ENCODE measurements at regions not wholly inside any gene's neighbourhood (a gene's known extent, or its start where the extent isn't known, plus 50 kb on each side); places are given as distances from the start of the nearest gene placed in this dataset.

DNA sequence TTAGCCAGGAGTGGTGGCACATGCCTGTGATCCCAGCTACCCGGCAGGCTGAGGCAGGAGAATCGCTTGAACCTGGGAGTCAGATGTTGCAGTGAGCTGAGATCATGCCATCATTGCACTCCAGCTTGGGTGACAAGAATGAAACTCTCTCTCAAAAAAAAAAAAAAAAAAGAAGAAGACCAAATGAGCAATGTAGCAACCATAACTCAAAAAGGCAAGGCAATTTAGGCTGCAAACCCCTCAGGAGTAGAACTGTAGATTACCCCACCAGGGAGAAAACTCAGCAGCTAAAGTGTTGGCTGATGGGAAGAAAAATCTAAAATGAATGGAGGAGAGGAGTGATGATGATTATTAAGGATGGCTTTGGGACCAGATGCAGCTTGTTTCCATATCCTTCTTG lies 256.7 kb upstream of the UBASH3B start:
- Histone ChIP-seq H3K27ac (no peak overlapping the region), H3K27me3 (no peaks in the 10 kb centered on the region), H3K36me3 (no peaks in the 10 kb centered on the region), H3K4me1 (no peaks in the 10 kb centered on the region), H3K4me2 (no peak overlapping the region), H4K20me1 (no peaks in the 10 kb centered on the region), H3K4me3 (no peak overlapping the region), H3K9ac (no peak overlapping the region), H3K9me3 (replicated peaks in 1 of 11) (no peaks in the 10 kb centered on the region)
- TF ChIP-seq Cebpa-rat (IDR thresholded peaks at IDR 0.05), result no peak

DNA sequence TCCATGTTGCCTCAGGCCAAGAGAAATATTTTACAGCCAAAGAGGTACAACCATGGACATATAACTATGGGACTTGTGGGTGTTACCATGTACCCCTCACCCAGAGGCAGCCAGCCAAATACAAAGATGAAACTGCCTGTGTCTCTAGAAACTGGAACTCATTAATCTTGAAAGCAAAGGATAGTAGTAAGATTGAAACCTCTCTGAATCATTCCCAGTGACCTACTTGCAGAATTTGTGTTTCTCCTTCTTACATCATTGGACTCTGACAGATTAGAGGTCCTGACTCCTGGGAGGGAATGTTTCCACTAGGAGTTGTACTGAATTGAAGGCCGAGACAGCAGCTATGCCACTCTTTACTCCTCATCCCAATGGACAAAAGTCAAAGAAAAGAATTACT lies 257.4 kb upstream of the UBASH3B start:
- no peak overlapping the region for H3K4me3 ChIP-seq
- H3K36me3 ChIP-seq, result no peaks in the 10 kb centered on the region
- H3K27me3 ChIP-seq, result no peaks in the 10 kb centered on the region
- no peak overlapping the region for H3K4me2 ChIP-seq
- no peaks in the 10 kb centered on the region for H4K20me1 ChIP-seq
- H3K27ac ChIP-seq, result no peak overlapping the region
- no peak overlapping the region for H3K9ac ChIP-seq
- H3K9me3 ChIP-seq (replicated peaks in 1 of 11), result no peaks in the 10 kb centered on the region
- no peak for TF ChIP-seq Cebpa-rat (IDR thresholded peaks at IDR 0.05)
- H3K4me1 ChIP-seq, result no peaks in the 10 kb centered on the region

DNA sequence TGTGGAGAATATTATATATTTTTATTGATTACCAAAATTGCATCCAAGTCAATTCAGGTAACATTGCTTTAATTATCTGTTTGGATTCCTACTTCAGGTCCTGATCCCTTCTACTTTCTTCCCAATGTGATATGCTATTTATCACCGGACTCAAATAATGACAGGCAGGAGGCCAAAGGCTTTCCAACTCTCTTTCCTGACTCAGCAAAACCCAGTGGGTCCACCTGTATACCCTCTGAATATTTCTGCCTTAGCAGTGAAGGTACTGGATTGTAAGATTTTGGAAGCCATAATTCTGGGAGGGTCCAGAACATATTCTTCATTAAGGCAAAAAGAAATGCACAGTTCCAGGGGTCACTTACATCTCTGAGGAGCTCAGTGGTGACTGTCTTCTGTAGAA lies 260.2 kb upstream of the UBASH3B start:
- Histone ChIP-seq H3K27ac (no peak overlapping the region), H3K9ac (no peak overlapping the region), H3K9me3 (replicated peaks in 1 of 11) (peaks cover under 1 to 7% (median 5%) of the 10 kb centered on the region in 11 experiments; a peak in 15 of 22 replicates)

DNA sequence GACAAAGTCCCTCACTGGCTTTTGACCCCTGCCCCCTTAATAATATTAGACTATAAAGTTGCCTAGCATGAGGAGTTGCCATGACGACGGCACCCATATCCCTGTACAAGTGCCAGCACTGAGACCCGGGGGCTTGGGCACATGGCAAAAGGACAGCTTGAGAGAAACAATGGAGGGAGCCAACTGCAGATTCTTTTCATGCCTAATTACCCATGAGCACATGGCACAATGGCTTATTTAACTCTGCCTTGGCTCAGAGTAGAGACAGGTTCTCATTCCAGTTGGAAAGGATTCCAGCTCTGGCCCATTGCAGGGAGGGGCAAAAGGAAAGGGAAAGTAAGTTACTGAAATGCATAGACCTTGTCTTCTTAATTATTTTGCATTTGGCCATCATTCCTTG lies 261.2 kb upstream of the UBASH3B start:
- no peak overlapping the region for H3K27ac ChIP-seq
- no peaks in the 10 kb centered on the region for H3K27me3 ChIP-seq
- H3K4me1 ChIP-seq, result no peaks in the 10 kb centered on the region
- no peak overlapping the region for H3K4me3 ChIP-seq
- no peaks in the 10 kb centered on the region for H4K20me1 ChIP-seq
- no peak overlapping the region for H3K4me2 ChIP-seq
- no peaks in the 10 kb centered on the region for H3K36me3 ChIP-seq
- no peak for TF ChIP-seq Cebpa-rat (IDR thresholded peaks at IDR 0.05)
- peaks cover 4 to 13% (median 10%) of the 10 kb centered on the region in 11 experiments; a peak in 17 of 22 replicates for H3K9me3 ChIP-seq (replicated peaks in 1 of 11)
- H3K9ac ChIP-seq, result no peak overlapping the region

More for the DNA sequence above, 260.2 kb upstream of the UBASH3B start:
- no peaks in the 10 kb centered on the region for H4K20me1 ChIP-seq
- H3K4me3 ChIP-seq, result no peak overlapping the region
- no peaks in the 10 kb centered on the region for H3K27me3 ChIP-seq
- no peaks in the 10 kb centered on the region for H3K4me1 ChIP-seq
- H3K36me3 ChIP-seq, result no peaks in the 10 kb centered on the region
- no peak for TF ChIP-seq Cebpa-rat (IDR thresholded peaks at IDR 0.05)
- H3K4me2 ChIP-seq, result no peak overlapping the region

DNA sequence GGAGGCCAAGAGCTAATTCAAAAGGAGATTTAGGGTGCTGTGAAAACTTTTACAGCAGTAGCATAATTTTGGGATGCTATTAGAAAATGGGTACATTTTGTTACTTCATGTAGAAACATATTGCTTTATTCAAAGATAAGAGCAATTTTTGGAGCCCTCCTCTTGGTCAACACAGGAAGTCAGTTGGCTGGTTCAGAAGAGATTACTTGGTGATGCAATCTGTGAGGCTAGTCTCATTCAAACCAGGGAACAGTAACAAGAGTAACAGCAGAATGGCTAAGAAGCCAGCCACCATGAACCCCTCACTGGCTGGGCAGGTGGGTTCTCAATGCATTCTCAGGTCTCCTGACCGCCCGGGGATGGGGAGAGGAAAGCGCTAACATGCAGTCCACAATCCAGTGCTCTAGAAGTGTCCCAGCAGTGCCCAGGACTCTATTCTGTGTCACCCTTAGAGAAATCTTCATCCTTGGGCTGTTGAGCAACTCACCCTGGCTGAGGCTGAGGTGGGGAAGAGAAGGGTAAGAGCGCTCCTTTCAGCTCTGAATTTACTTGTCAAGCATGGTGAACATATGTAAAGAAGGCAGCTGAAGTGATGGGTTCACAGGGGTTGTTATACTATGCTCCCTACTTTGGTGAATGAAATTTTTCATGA lies 262.2 kb upstream of the UBASH3B start:
- Histone ChIP-seq H3K27me3 (no peaks in the 10 kb centered on the region), H3K36me3 (no peaks in the 10 kb centered on the region), H3K4me1 (no peaks in the 10 kb centered on the region), H3K9me3 (replicated peaks in 1 of 11) (peaks cover 4 to 13% (median 10%) of the 10 kb centered on the region in 11 experiments; a peak in 17 of 22 replicates), H4K20me1 (no peaks in the 10 kb centered on the region), H3K4me3 (no peak overlapping the region), H3K27ac (no peak overlapping the region), H3K4me2 (peak overlapping the region in 1 of 11 experiments; percentile 22; a peak in 2 of 22 replicates), H3K9ac (no peak overlapping the region)
- no peak for TF ChIP-seq Cebpa-rat (IDR thresholded peaks at IDR 0.05)

DNA sequence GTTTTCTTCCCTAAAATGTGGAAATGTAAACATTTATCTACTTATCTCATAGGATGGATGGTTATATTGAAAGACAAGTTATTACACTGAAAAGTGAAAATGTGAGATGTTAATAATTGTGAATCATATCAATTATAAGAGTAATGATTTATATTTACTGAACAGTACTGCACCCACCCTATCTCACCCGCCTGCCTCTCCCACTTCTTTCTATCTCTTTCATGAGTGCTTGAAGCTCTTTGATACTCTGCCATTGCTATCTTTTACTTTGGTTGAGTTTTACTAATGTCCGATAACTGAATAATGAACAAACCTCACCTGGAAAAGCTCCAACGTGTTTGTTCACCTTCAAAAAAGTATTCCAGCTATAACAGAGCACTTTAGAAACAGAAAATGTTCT lies 263.0 kb upstream of the UBASH3B start:
- no peaks in the 10 kb centered on the region for H3K27me3 ChIP-seq
- H4K20me1 ChIP-seq, result no peaks in the 10 kb centered on the region
- H3K4me3 ChIP-seq, result no peak overlapping the region
- TF ChIP-seq Cebpa-rat (IDR thresholded peaks at IDR 0.05), result no peak
- H3K9ac ChIP-seq, result no peak overlapping the region
- H3K27ac ChIP-seq, result no peak overlapping the region
- H3K9me3 ChIP-seq (replicated peaks in 1 of 11), result peaks cover 4 to 13% (median 10%) of the 10 kb centered on the region in 11 experiments; a peak in 17 of 22 replicates
- H3K36me3 ChIP-seq, result no peaks in the 10 kb centered on the region
- no peaks in the 10 kb centered on the region for H3K4me1 ChIP-seq
- H3K4me2 ChIP-seq, result no peak overlapping the region

DNA sequence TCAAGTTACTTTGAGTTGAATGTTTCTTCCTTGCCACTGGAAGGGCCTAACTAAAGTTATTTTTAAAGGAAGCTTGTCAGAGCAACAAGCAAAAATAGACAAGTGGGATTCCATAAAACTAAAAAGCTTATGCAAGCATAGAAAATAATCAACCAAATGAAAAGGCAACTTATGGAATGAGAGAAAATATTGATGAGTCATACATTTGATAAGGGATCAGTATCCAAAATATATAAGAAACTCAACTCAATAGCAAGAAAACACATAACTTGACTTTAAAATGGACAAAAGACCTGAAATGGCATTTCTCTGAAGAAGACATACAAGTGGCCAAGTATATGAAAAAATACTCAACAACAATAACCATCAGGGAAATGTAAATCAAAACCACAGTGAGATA lies 264.5 kb upstream of the UBASH3B start:
- H3K27me3 ChIP-seq, result no peaks in the 10 kb centered on the region
- H3K27ac ChIP-seq, result no peak overlapping the region
- H3K4me3 ChIP-seq, result no peak overlapping the region
- no peaks in the 10 kb centered on the region for H3K36me3 ChIP-seq
- no peak overlapping the region for H3K4me2 ChIP-seq
- peaks cover 4 to 13% (median 10%) of the 10 kb centered on the region in 11 experiments; a peak in 17 of 22 replicates for H3K9me3 ChIP-seq (replicated peaks in 1 of 11)
- H3K9ac ChIP-seq, result no peak overlapping the region
- H3K4me1 ChIP-seq, result no peaks in the 10 kb centered on the region
- TF ChIP-seq Cebpa-rat (IDR thresholded peaks at IDR 0.05), result no peak
- H4K20me1 ChIP-seq, result no peaks in the 10 kb centered on the region

DNA sequence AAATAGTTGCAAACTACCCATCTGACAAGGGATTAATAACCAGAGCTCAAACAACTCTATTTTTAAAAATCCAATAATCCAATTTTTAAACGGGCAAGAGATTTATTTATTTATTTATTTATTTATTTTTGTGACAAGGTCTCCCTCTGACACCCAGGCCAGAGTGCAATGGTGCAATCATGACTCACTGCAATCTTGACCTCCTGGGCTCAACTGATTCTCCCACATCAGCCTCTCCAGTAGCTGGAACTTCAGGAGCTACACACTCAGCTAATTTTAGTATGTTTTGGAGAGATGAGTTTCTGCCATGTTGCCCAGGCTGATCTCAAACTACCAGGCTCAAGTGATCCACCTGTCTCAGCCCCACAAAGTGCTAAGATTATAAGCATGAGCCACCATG lies 267.2 kb upstream of the BLID start:
- no peaks in the 10 kb centered on the region for H3K4me1 ChIP-seq

DNA sequence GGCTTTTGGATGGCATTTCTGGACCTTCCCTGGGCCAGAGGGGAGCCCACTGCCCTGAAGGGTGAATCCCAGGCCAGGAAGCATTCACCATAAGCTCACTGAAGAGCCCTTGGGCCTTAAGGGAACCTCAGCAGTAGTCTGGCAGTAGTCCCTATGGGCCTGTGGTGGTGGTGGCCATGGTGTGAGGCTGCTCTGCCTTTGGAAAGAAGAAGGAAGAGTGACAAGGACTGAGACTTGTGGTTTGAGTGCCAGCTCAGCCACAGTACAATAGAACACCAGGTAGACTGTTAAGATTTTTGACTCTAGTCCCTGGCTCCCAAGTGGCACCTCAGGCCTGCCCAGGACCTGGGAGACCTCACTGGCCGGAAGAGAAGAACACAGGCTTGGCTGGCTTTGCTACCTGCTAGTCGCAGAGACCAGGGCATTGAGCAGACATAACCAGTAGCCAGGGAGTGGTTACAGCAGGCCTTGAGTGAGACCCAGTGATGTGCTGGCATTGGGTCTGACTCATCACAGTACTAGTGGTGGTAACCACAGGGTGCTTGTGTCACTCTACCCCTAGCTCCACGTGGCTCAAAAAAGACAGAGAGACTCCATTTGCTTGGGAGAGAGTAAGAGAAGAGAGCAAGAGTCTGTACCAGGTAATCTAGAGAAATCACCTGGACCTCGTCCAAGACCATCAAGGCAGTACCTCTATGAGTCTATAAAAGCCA lies 259.8 kb upstream of the BLID start:
- Histone ChIP-seq H3K9ac (no peak overlapping the region), H3K4me1 (no peaks in the 10 kb centered on the region; a peak in 1 of 20 replicates), H3K9me3 (replicated peaks in 1 of 11) (peaks cover 13 to 34% (median 25%) of the 10 kb centered on the region in 11 experiments; a peak in 19 of 22 replicates), H3K36me3 (no peaks in the 10 kb centered on the region), H3K27me3 (no peaks in the 10 kb centered on the region), H3K27ac (no peak overlapping the region), H3K4me3 (no peak overlapping the region), H3K4me2 (no peak overlapping the region), H4K20me1 (no peaks in the 10 kb centered on the region)
- no peak for TF ChIP-seq Cebpa-rat (IDR thresholded peaks at IDR 0.05)

More for the DNA sequence above, 267.2 kb upstream of the BLID start:
- H3K9me3 ChIP-seq (replicated peaks in 1 of 11), result peaks cover 9 to 49% (median 33%) of the 10 kb centered on the region in 11 experiments; a peak in 20 of 22 replicates
- no peaks in the 10 kb centered on the region for H4K20me1 ChIP-seq
- H3K9ac ChIP-seq, result no peak overlapping the region
- H3K27me3 ChIP-seq, result no peaks in the 10 kb centered on the region
- H3K4me3 ChIP-seq, result no peak overlapping the region
- no peaks in the 10 kb centered on the region for H3K36me3 ChIP-seq
- TF ChIP-seq Cebpa-rat (IDR thresholded peaks at IDR 0.05), result no peak
- no peak overlapping the region for H3K4me2 ChIP-seq
- no peak overlapping the region for H3K27ac ChIP-seq

DNA sequence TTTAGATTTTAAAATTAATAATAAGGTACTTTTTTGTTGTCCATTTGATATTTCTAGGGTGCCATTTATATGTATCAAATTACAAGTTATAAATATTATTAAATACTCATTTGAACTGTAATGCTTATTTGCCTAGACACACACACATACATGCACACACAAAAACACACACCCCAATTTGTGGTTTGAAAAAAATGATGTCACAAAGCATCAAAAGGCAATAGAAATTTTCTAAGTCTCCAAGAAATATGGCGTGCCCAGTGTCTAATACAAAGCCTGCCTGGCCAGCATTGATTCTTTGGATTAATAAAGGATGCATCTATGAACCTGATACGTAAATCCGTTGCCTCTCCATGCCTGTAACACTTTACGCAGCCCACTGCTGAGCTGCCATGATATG lies 252.8 kb upstream of the BLID start:
- Histone ChIP-seq H4K20me1 (no peaks in the 10 kb centered on the region), H3K27ac (no peak overlapping the region), H3K4me1 (no peaks in the 10 kb centered on the region), H3K9me3 (replicated peaks in 1 of 11) (no peaks in the 10 kb centered on the region), H3K9ac (no peak overlapping the region), H3K4me2 (no peak overlapping the region), H3K4me3 (no peak overlapping the region), H3K36me3 (no peaks in the 10 kb centered on the region), H3K27me3 (no peaks in the 10 kb centered on the region)
- TF ChIP-seq Cebpa-rat (IDR thresholded peaks at IDR 0.05), result no peak
